ENCODE measurements at regions not wholly inside any gene's neighbourhood (a gene's known extent, or its start where the extent isn't known, plus 50 kb on each side); places are given as distances from the start of the nearest gene placed in this dataset.

DNA sequence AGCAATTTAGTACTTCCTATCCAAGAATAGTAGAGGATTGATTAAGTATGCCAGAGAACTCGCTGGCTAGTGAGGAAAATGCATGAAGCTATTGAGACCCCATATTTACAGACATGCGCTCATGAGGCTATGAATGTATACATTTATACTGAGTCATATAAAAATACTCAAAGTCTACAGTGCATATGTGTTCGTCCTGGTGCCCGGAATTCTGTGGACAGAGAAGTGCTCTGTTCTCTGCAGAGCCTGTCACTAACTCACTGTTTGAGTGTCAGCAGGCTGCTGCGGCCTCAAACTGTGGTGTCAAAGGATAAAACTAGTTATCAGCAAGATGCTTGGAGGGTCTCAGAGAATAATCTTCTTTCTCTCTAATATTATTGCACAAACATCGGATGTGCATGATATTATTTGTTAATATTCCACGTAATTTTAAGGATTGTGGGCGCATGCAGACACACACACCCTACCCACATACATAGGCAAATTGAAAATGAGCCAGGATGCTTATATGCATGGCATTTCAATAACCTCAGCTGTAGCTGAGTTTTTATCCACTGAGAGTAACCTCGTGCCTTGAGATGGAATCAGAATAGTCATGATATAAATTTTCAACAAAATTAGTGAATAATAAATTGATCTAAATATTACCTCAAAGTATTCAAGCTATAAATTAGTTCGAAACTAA lies 50.0 kb upstream of the TSC22D2 start:
- no peak for DNase-seq (ENCODE audit: low spot score)
- TF ChIP-seq CTCF (IDR thresholded peaks at IDR 0.05; ENCODE audit: extremely low read depth, missing control alignments) = no peak

DNA sequence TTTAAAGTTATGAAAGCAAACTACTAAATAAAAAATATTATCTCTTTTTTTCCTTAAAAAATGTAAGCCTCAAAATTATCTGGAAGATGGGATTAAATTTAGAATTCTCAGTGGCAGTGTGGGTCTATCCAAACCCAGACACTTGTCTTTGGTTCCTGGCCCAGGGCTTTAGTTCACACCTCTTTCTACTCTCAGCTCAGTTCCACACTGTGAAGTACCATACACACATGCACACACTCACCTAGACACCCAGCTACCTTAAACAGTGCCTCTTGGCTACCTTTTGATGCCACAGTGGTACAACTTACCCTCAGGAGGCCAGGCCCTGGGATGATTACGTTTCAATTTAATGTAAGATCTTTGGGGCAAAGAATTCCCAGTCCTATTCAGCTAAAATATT lies 51.0 kb upstream of the TSC22D2 start:
- no peak for DNase-seq (ENCODE audit: low spot score)
- TF ChIP-seq CTCF (IDR thresholded peaks at IDR 0.05; ENCODE audit: extremely low read depth, missing control alignments) = no peak

- no peak for TF ChIP-seq CTCF (IDR thresholded peaks at IDR 0.05; ENCODE audit: extremely low read depth, missing control alignments)
Measured at GRCh38 chr3:150355574-150355973, 52.5 kb upstream of the TSC22D2 start.

DNA sequence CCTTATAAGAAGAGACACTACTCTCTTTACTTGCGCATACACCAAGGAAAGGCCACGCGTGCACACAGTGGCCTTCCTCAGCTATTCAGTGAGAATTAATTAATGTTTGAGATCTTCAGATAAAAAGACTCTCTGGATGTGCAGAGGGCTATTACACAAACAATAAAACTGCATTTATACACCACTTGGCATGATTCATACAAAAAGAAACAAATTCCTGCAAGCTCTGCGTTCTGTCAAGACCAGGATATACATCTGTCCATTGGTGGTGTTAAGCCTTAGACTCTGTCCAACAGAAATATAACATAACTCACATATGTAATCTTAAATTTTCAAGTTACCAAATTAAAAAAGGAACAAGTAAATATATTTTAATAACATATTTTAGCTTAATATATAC lies 55.2 kb upstream of the TSC22D2 start:
- TF ChIP-seq CTCF (IDR thresholded peaks at IDR 0.05; ENCODE audit: extremely low read depth, missing control alignments) = no peak

More at GRCh38 chr3:150355574-150355973, 52.5 kb upstream of the TSC22D2 start:
- DNase-seq (ENCODE audit: low spot score) = no peak

GRCh38 chr3:150351398-150351797 lies 56.7 kb upstream of the TSC22D2 start:
- no peak for DNase-seq (ENCODE audit: low spot score)
- TF ChIP-seq CTCF (IDR thresholded peaks at IDR 0.05; ENCODE audit: extremely low read depth, missing control alignments) = no peak

More for the DNA sequence above, 55.2 kb upstream of the TSC22D2 start:
- no peak for DNase-seq (ENCODE audit: low spot score)

GRCh38 chr3:150349314-150350097 lies 58.6 kb upstream of the TSC22D2 start:
- TF ChIP-seq CTCF (IDR thresholded peaks at IDR 0.05; ENCODE audit: extremely low read depth, missing control alignments) = no peak
- DNase-seq (ENCODE audit: low spot score) = no peak

DNA sequence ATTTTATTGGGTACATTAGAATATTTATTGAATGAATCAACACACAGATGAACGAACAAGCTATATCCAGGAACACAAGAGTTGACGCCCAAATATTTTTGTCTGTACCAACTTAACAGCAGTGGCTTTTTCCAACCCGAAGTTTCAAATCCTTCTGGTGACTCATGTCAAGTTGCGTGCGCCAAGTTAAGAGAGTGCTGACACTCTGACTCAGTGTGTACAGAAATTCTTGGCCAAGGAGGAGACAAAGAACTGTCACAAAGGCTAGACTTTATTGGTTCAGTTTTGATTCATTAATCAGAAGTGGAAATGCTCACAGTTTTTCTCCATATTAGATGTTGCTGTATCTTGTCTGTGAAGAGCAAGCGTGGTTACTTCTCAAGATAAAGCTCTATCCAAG lies 59.6 kb upstream of the TSC22D2 start:
- TF ChIP-seq CTCF (IDR thresholded peaks at IDR 0.05; ENCODE audit: extremely low read depth, missing control alignments) = no peak
- DNase-seq (ENCODE audit: low spot score) = no peak

Data from GM20000 (cell line).